ENCODE measurements at regions not wholly inside any gene's neighbourhood (a gene's known extent, or its start where the extent isn't known, plus 50 kb on each side); places are given as distances from the start of the nearest gene placed in this dataset.
"Not testable (repeated sequence)": the region's sequence is repeated elsewhere in the genome, so short reads cannot be mapped to it uniquely, and the experiment has no call there.

DNA sequence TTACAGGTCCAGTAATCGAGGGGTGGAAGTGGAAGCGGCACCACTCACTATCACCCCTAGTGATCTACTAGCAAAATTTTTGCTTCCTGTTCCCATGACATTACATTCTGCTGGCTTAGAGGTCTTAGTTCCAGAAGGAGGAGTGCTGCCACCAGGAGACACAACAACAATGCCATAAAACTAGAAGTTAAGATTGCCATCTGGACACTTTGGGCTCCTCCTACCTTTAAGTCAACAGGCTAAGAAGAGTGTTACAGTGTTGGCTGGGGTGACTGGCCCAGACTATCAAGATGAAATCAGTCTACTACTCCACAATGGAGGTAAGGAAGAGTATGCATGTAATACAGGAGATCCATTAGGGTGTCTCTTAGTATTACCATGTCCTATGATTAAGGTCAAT lies 498.5 kb upstream of the ATXN7L3B start:
- TF ChIP-seq, protein P1, sequence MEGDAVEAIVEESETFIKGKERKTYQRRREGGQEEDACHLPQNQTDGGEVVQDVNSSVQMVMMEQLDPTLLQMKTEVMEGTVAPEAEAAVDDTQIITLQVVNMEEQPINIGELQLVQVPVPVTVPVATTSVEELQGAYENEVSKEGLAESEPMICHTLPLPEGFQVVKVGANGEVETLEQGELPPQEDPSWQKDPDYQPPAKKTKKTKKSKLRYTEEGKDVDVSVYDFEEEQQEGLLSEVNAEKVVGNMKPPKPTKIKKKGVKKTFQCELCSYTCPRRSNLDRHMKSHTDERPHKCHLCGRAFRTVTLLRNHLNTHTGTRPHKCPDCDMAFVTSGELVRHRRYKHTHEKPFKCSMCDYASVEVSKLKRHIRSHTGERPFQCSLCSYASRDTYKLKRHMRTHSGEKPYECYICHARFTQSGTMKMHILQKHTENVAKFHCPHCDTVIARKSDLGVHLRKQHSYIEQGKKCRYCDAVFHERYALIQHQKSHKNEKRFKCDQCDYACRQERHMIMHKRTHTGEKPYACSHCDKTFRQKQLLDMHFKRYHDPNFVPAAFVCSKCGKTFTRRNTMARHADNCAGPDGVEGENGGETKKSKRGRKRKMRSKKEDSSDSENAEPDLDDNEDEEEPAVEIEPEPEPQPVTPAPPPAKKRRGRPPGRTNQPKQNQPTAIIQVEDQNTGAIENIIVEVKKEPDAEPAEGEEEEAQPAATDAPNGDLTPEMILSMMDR (IDR thresholded peaks at IDR 0.05), result not testable (repeated sequence)
- TF ChIP-seq EZH2 (IDR thresholded peaks at IDR 0.05; ENCODE audit: borderline replicate concordance, insufficient read depth, low read depth, low read length, poor library complexity, severe bottlenecking), result not testable (repeated sequence)

Measured in B cell (primary cell).